BE2C (cell line): ENCODE measurements at regions not wholly inside any gene's neighbourhood (a gene's known extent, or its start where the extent isn't known, plus 50 kb on each side); places are given as distances from the start of the nearest gene placed in this dataset.
"Not testable (repeated sequence)": the region's sequence is repeated elsewhere in the genome, so short reads cannot be mapped to it uniquely, and the experiment has no call there.

Experiments used
- DNase-seq: peaks from one replicate; pipeline ENCODE4 v3.0.0-alpha.2; 2020
- H3K27me3 ChIP-seq: fragments of 250-450 bp; sonication (Bioruptor Pico); 2 replicates; pipeline ENCODE4 v1.5.1; 2020; ENCODE audit warnings: mild to moderate bottlenecking
- H3K36me3 ChIP-seq: fragments of 250-450 bp; sonication (Bioruptor Pico); 2 replicates; pipeline ENCODE4 v1.5.1; 2020; ENCODE audit warnings: mild to moderate bottlenecking
- H3K4me1 ChIP-seq: fragments of 250-450 bp; sonication (Bioruptor Pico); 2 replicates; pipeline ENCODE4 v1.5.1; 2020
- H3K4me3 ChIP-seq: 2 replicates; pipeline ENCODE4 v1.5.1; 2011; ENCODE audit warnings: low read depth, low read length
- H3K9me3 ChIP-seq: fragments of 250-450 bp; sonication (Bioruptor Pico); 2 replicates; pipeline ENCODE4 v1.5.1; 2020

DNA sequence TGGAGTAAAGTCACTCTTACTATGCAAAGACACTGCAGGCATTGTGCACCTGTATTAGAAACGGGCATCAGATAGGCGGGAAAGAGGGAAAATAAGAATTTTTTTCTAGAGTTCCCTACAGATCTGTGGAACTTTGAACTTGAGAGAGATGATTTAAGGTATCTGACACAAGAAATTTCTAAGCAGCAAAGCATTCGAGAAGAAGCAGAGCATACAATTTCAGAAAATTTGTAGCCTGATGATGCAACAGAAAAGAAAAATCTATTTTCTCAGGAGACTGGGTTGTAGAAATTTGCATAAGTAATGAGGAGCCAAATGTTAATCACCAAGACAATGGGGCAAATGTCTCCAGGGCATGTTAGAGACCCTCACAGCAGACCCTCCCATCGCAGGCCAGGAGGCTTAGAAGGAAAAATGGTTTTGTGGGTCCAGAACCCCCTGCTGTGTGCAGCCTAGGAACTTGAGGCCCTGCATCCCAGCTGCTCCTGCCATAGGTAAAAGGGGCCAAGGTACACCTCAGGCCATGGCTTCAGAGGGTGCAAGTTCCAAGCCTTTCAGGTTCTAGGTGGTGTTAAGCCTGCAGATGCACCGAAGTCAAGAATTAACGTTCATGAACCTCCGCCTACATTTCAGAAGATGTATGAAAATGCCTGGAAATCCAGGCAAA lies 163.5 kb upstream of the GTF2H2 start:
- DNase-seq = peak; percentile 7
- not testable (repeated sequence) for H3K9me3 ChIP-seq, H3K36me3 ChIP-seq, H3K27me3 ChIP-seq, H3K4me1 ChIP-seq, H3K4me3 ChIP-seq
